H1 (cell line): ENCODE measurements at regions not wholly inside any gene's neighbourhood (a gene's known extent, or its start where the extent isn't known, plus 50 kb on each side); places are given as distances from the start of the nearest gene placed in this dataset.
A peak's percentile ranks its signal among the peaks of the same experiment; 100 is the strongest.

Experiments used
- CTCF ChIA-PET: fragments of 300-600 bp; sonication (Branson Sonifier 250); formaldehyde crosslinking; loops from one replicate; lab custom pipeline; 2021; ENCODE audit not compliant: partially characterized antibody; lab: Charles Lee
- POLR2A ChIA-PET: fragments of 300-600 bp; sonication (Branson Sonifier 250); formaldehyde crosslinking; loops from one replicate; lab custom pipeline; 2021; ENCODE audit warnings: inconsistent platforms; ENCODE audit not compliant: partially characterized antibody; lab: Charles Lee
- DNase-seq, 2 experiments: peaks; one replicate each; pipeline versions ENCODE4 v3.0.0 to v3.0.0-alpha.2; 2010 to 2022; ENCODE audit warnings: low spot score in 2 of 2, low read depth in 1 of 2, mixed read lengths in 1 of 2
- FAIRE-seq: peaks from 2 replicates; lab custom pipeline; 2011; peaks lifted over from hg19 to GRCh38; lab: Jason Lieb, UNC
- H2AFZ ChIP-seq: 2 replicates; pipeline ENCODE4 v1.8.1; 2012; ENCODE audit warnings: low read length, inconsistent platforms
- H2AK5ac ChIP-seq: 2 replicates; pipeline ENCODE4 v1.6.1; 2013; ENCODE audit warnings: low read depth, low read length
- H2BK120ac ChIP-seq: replicated peaks from 2 replicates; pipeline ENCODE3; 2013; ENCODE audit warnings: low read depth, low read length, inconsistent platforms
- H2BK12ac ChIP-seq: 2 replicates; pipeline ENCODE4 v1.6.1; 2013; ENCODE audit warnings: low read depth, low read length
- H2BK15ac ChIP-seq: 2 replicates; pipeline ENCODE4 v1.6.1; 2013; ENCODE audit warnings: low read length
- H2BK20ac ChIP-seq: 2 replicates; pipeline ENCODE4 v1.6.1; 2013; ENCODE audit warnings: low read length
- H2BK5ac ChIP-seq: 2 replicates; pipeline ENCODE4 v1.6.1; 2013; ENCODE audit warnings: low read depth, low read length
- H3K14ac ChIP-seq: 2 replicates; pipeline ENCODE4 v1.6.1; 2013; ENCODE audit warnings: inconsistent platforms; ENCODE audit not compliant: insufficient read length
- H3K18ac ChIP-seq: 2 replicates; pipeline ENCODE4 v1.6.1; 2013; ENCODE audit warnings: low read length; ENCODE audit errors: extremely low read depth
- H3K23ac ChIP-seq: 2 replicates; pipeline ENCODE4 v1.6.1; 2013; ENCODE audit warnings: inconsistent platforms; ENCODE audit not compliant: insufficient read length
- H3K23me2 ChIP-seq: 2 replicates; pipeline ENCODE4 v1.6.1; 2013; ENCODE audit warnings: low read depth, low read length
- H3K27ac ChIP-seq: 2 replicates; pipeline ENCODE4 v1.6.1; 2011; ENCODE audit warnings: low read depth, low read length, inconsistent platforms
- H3K27me3 ChIP-seq, 4 experiments: replicated peaks in 1 of 4; 1 replicate in 1 of 4; 2 replicates in 3 of 4; pipeline versions ENCODE4 v1.6.1 to v1.8.1; 2011 to 2013; ENCODE audit warnings: low read length in 3 of 4, mild to moderate bottlenecking in 3 of 4, inconsistent platforms in 2 of 4, mixed read lengths in 2 of 4, moderate library complexity in 1 of 4; ENCODE audit not compliant: control insufficient read depth in 3 of 4, insufficient read depth in 3 of 4; ENCODE audit errors: extremely low read depth in 1 of 4
- H3K36me3 ChIP-seq, 4 experiments: 2 replicates each; pipeline versions ENCODE4 v1.6.1 to v1.8.1; 2011 to 2013; ENCODE audit warnings: mild to moderate bottlenecking in 4 of 4, low read length in 3 of 4, moderate library complexity in 2 of 4, control low read depth in 1 of 4, inconsistent platforms in 1 of 4; ENCODE audit not compliant: insufficient read depth in 4 of 4, control insufficient read depth in 2 of 4
- H3K4ac ChIP-seq: replicated peaks from 2 replicates; pipeline ENCODE3; 2013; ENCODE audit warnings: low read length, low read depth, mixed read lengths, inconsistent platforms; ENCODE audit not compliant: insufficient read length
- H3K4me1 ChIP-seq, 4 experiments: replicated peaks in 1 of 4; 1 replicate in 1 of 4; 2 replicates in 3 of 4; pipeline versions ENCODE4 v1.6.1 to v1.8.1; 2011 to 2013; ENCODE audit warnings: low read length in 3 of 4, inconsistent platforms in 2 of 4, mixed read lengths in 1 of 4; ENCODE audit not compliant: insufficient read depth in 4 of 4, control insufficient read depth in 3 of 4
- H3K4me2 ChIP-seq, 2 experiments: 2 replicates each; pipeline versions ENCODE4 v1.6.1 to v1.8.1; 2011 to 2013; ENCODE audit warnings: low read depth in 2 of 2, low read length in 2 of 2, control low read depth in 1 of 2, inconsistent platforms in 1 of 2, mild to moderate bottlenecking in 1 of 2; ENCODE audit not compliant: insufficient read depth in 1 of 2
- H3K4me3 ChIP-seq, 4 experiments: fragments of 200-600, 300-600 bp in 1 of 4; sonication (generic), shearing (Covaris generic), sonication (Bioruptor Twin) in 1 of 4; 2 replicates each; pipeline versions ENCODE4 v1.5.1 to v1.8.1; 2011 to 2016; ENCODE audit warnings: low read length in 4 of 4, low read depth in 3 of 4, control low read depth in 2 of 4, inconsistent platforms in 2 of 4, mild to moderate bottlenecking in 2 of 4, mixed read lengths in 1 of 4, moderate library complexity in 1 of 4; ENCODE audit not compliant: insufficient read depth in 2 of 4; ENCODE audit errors: extremely low read depth in 1 of 4
- H3K56ac ChIP-seq: replicated peaks from 2 replicates; pipeline ENCODE3; 2013; ENCODE audit warnings: low read depth, mild to moderate bottlenecking, mixed read lengths, low read length, inconsistent platforms; ENCODE audit not compliant: insufficient read length
- H3K79me1 ChIP-seq: 2 replicates; pipeline ENCODE4 v1.6.1; 2013; ENCODE audit warnings: low read depth, low read length, control low read depth
- H3K79me2 ChIP-seq, 2 experiments: 2 replicates each; pipeline versions ENCODE4 v1.6.1 to v1.8.1; 2012 to 2013; ENCODE audit warnings: low read length in 2 of 2, mild to moderate bottlenecking in 2 of 2, inconsistent platforms in 1 of 2; ENCODE audit not compliant: insufficient read depth in 2 of 2, control insufficient read depth in 1 of 2
- H3K9ac ChIP-seq, 4 experiments: replicated peaks in 1 of 4; 1 replicate in 1 of 4; 2 replicates in 3 of 4; pipeline versions ENCODE4 v1.6.1 to v1.8.1; 2011 to 2013; ENCODE audit warnings: low read depth in 3 of 4, low read length in 3 of 4, control low read depth in 2 of 4, mild to moderate bottlenecking in 2 of 4, moderate library complexity in 2 of 4, inconsistent platforms in 1 of 4; ENCODE audit errors: extremely low read depth in 1 of 4
- H3K9me3 ChIP-seq, 2 experiments: 2 replicates each; pipeline versions ENCODE4 v1.6.1 to v1.8.1; 2012 to 2013; ENCODE audit warnings: mild to moderate bottlenecking in 2 of 2, moderate library complexity in 2 of 2, control low read depth in 1 of 2, inconsistent platforms in 1 of 2, low read depth in 1 of 2, low read length in 1 of 2, mixed read lengths in 1 of 2; ENCODE audit not compliant: insufficient read depth in 2 of 2
- H4K20me1 ChIP-seq, 2 experiments: replicated peaks in 1 of 2; 2 replicates each; pipeline versions ENCODE3 to v1.8.1; 2011 to 2013; ENCODE audit warnings: inconsistent platforms in 2 of 2, low read length in 2 of 2, mild to moderate bottlenecking in 1 of 2; ENCODE audit not compliant: insufficient read depth in 2 of 2, control insufficient read depth in 1 of 2
- H4K5ac ChIP-seq: 2 replicates; pipeline ENCODE4 v1.6.1; 2013; ENCODE audit warnings: low read length, low read depth, mixed read lengths, inconsistent platforms; ENCODE audit not compliant: insufficient read length
- H4K8ac ChIP-seq: 2 replicates; pipeline ENCODE4 v1.8.0; 2013; ENCODE audit warnings: mild to moderate bottlenecking, moderate library complexity, low read length, inconsistent platforms; ENCODE audit not compliant: insufficient read depth; ENCODE audit errors: extremely low read depth
- H4K91ac ChIP-seq: replicated peaks from 2 replicates; pipeline ENCODE3; 2013; ENCODE audit warnings: low read length, mixed read lengths, inconsistent platforms; ENCODE audit not compliant: insufficient read length
- BACH1 ChIP-seq: IDR thresholded peaks from 2 replicates; pipeline ENCODE4 v1.6.1; 2012; ENCODE audit warnings: low read length, improper control_type of control experiment
- FOSL1 ChIP-seq: IDR thresholded peaks from 2 replicates; pipeline ENCODE4 v1.6.1; 2011; ENCODE audit warnings: mild to moderate bottlenecking, low read depth, low read length, moderate library complexity; ENCODE audit not compliant: insufficient read depth
- HDAC6 ChIP-seq: IDR thresholded peaks from one replicate; pipeline ENCODE4 v1.7.1; 2012; ENCODE audit warnings: low read depth, mild to moderate bottlenecking, inconsistent platforms, low read length, moderate library complexity
- NRF1 ChIP-seq: IDR thresholded peaks from 2 replicates; pipeline ENCODE4 v1.6.1; 2011; ENCODE audit warnings: mild to moderate bottlenecking, low read depth, low read length, improper control_type of control experiment
- POLR2AphosphoS5 ChIP-seq: IDR thresholded peaks from 2 replicates; pipeline ENCODE4 v1.6.1; 2011; ENCODE audit warnings: low read depth, low read length
- POU5F1 ChIP-seq: IDR thresholded peaks from 2 replicates; pipeline ENCODE4 v1.6.1; 2011; ENCODE audit warnings: low read depth, mild to moderate bottlenecking, low read length, moderate library complexity
- RBBP5 ChIP-seq: IDR thresholded peaks from 2 replicates; pipeline ENCODE4 v1.7.1; 2012; ENCODE audit warnings: low read depth, mild to moderate bottlenecking, inconsistent platforms, low read length, moderate library complexity, borderline replicate concordance
- RFX5 ChIP-seq: IDR thresholded peaks from 2 replicates; pipeline ENCODE4 v1.6.1; 2011; ENCODE audit warnings: low read depth, low read length, improper control_type of control experiment, borderline replicate concordance
- SIX5 ChIP-seq: IDR thresholded peaks from 2 replicates; pipeline ENCODE4 v1.6.1; 2011; ENCODE audit warnings: mild to moderate bottlenecking, low read depth, low read length
- SP1 ChIP-seq: IDR thresholded peaks from 2 replicates; pipeline ENCODE4 v1.6.1; 2011; ENCODE audit warnings: low read depth, low read length
- SP4 ChIP-seq: IDR thresholded peaks from 2 replicates; pipeline ENCODE4 v1.6.1; 2012; ENCODE audit warnings: low read length, inconsistent platforms
- YY1 ChIP-seq: IDR thresholded peaks from 2 replicates; pipeline ENCODE4 v1.6.1; 2011; ENCODE audit warnings: low read depth, mild to moderate bottlenecking, low read length
- WGBS, 2 experiments: shearing (Covaris generic) in 1 of 2; methylation state at CpG; one replicate each; pipeline versions ENCODE4 v1.1.6 to v1.1.7; 2013 to 2015; ENCODE audit warnings: low lambda C conversion rate in 2 of 2, mixed read lengths in 2 of 2, inconsistent platforms in 1 of 2, low coverage in 1 of 2, missing lambda C conversion rate in 1 of 2; ENCODE audit not compliant: insufficient replicate concordance in 2 of 2, insufficient coverage in 1 of 2, insufficient read length in 1 of 2; ENCODE audit errors: extremely low coverage in 1 of 2, missing lambda C conversion rate in 1 of 2; 5-methylcytosine and 5-hydroxymethylcytosine counted together

- WGBS, 2 experiments = 93% methylated on average over 3 of the region's 3 CpGs; no CpG with 5 or more reads in 1 of the 2 experiments
- no peak overlapping the region for H4K8ac ChIP-seq
- TF ChIP-seq SIX5 (no peak), HDAC6 (no peak), NRF1 (no peak), POLR2AphosphoS5 (no peak), SP1 (no peak), YY1 (no peak), BACH1 (no peak), FOSL1 (no peak), SP4 (no peak), RFX5 (no peak), RBBP5 (no peak), POU5F1 (no peak)
- TF ChIP-seq, all 59 proteins: peak for 0
- ChIA-PET POLR2A (interaction anchor here (1.3 kb wide), 1 partner anchor 8 kb away, joined by 3 read pairs; no protein-coding TSS in a partner anchor), CTCF (interaction anchor here (1.1 kb wide), 1 partner anchor 37 kb away, joined by 3 read pairs; no protein-coding TSS in a partner anchor)
- Histone ChIP-seq H4K20me1 (peaks cover 0 to 6% of the 10 kb centered on the region in 2 experiments), H4K5ac (no peak overlapping the region), H3K4me1 (peaks cover 9 to 39% (median 22%) of the 10 kb centered on the region in 4 experiments), H3K23ac (no peak overlapping the region), H2BK12ac (no peak overlapping the region), H2AFZ (no peak overlapping the region), H3K79me1 (no peaks in the 10 kb centered on the region), H4K91ac (no peak overlapping the region), H3K23me2 (peaks cover 7% of the 10 kb centered on the region), H2AK5ac (no peak overlapping the region; the same call in 1 of the 2 replicates), H3K4me3 (no peak overlapping the region), H3K4ac (no peak overlapping the region), H3K27me3 (peaks cover 0 to 2% (median 0%) of the 10 kb centered on the region in 4 experiments; a peak in 2 of 7 replicates), H2BK5ac (no peak overlapping the region), H3K14ac (no peak overlapping the region), H3K36me3 (no peaks in the 10 kb centered on the region), H3K79me2 (no peaks in the 10 kb centered on the region), H3K56ac (no peak overlapping the region), H2BK20ac (no peak overlapping the region), H3K9ac (no peak overlapping the region), H2BK120ac (peak overlapping the region; percentile 24), H3K4me2 (no peak overlapping the region), H2BK15ac (no peak overlapping the region; the same call in 1 of the 2 replicates), H3K18ac (peak overlapping the region; percentile 21; the same call in 1 of the 2 replicates), H3K27ac (no peak overlapping the region), H3K9me3 (no peaks in the 10 kb centered on the region)
- FAIRE-seq (no peak), DNase-seq (peak in 1 of 2 experiments; percentile 33)
Measured at GRCh38 chr16:49018259-49018931, 263.2 kb downstream of the CBLN1 start.
